ENCODE measurements at regions not wholly inside any gene's neighbourhood (a gene's known extent, or its start where the extent isn't known, plus 50 kb on each side); places are given as distances from the start of the nearest gene placed in this dataset.

DNA sequence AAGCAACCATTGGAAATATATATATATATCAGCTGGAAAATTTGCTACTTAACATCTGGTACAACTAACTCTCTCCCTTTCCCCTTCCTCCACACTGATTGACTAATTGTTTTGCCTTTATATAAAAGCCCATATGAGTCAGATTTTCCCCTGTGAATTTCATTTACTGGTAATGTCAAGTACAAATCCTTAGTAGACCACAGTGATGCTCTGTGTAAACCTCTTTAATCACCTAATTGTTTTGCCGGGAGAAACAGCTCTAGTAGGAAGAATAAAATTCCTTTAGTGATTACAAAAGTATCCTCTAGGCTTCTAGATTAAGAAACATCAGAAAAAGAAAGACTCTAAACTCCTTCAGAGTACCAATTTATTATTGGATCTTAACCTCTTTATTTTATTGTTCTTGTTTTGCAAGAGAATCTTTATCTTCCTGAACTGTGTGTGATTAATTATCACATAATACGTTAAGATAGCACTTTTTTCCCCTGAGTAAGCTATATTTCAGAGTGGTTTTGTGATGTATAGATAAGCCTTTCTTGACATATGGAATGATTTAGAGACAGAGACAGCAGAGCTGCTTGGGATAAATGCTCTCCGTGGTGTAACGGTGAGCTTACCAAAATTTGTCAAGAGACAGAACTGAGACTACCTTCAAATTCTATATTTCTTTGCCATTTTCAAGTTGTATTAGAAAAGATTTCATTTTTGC, 1606.4 kb upstream of the TENM3 start:
- intact Hi-C loops (cut with DNase I): no loop called here
- TF ChIP-seq CTCF (IDR thresholded peaks at IDR 0.05): no peak
- TF ChIP-seq POLR2A (IDR thresholded peaks at IDR 0.05): no peak
- TF ChIP-seq POLR2AphosphoS5 (IDR thresholded peaks at IDR 0.05; ENCODE audit: insufficient read depth in 1 of 2, low read depth in 1 of 2): no peak
- no peaks in the 10 kb centered on the region for H3K4me1 ChIP-seq
- H3K27ac ChIP-seq: no peak overlapping the region
- H3K36me3 ChIP-seq: no peaks in the 10 kb centered on the region
- H3K9me3 ChIP-seq: no peaks in the 10 kb centered on the region
- H3K4me3 ChIP-seq: no peak overlapping the region
- no peak for DNase-seq (ENCODE audit: extremely low spot score in 2 of 2)
- H3K27me3 ChIP-seq: no peaks in the 10 kb centered on the region

- no peaks in the 10 kb centered on the region for H3K4me1 ChIP-seq
- intact Hi-C loops (cut with DNase I): no loop called here
Measured at GRCh38 chr4:180637616-180638015, 1605.6 kb upstream of the TENM3 start.

DNA sequence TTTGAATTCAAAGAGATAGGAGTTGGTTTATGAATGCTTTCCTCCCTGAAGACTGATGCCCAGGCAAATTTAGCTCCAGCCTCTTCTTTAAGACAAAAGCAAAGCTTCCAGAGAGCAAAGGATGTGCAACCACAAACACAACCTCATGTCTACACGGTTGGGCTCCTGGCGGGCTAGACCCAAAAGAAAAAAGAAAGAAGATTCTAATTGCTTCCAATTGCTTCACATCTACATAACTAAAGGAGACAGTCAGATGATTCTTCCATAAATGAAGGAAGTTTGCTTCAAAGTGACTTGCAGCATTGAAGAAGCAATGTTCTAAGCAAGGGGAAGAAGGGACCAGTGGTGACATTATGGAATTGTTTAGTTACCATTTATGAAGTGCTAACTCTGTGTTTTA, 1603.0 kb upstream of the TENM3 start:
- TF ChIP-seq POLR2A (IDR thresholded peaks at IDR 0.05) (no peak), POLR2AphosphoS5 (IDR thresholded peaks at IDR 0.05; ENCODE audit: insufficient read depth in 1 of 2, low read depth in 1 of 2) (no peak), CTCF (IDR thresholded peaks at IDR 0.05) (no peak)
- Histone ChIP-seq H3K36me3 (no peaks in the 10 kb centered on the region), H3K4me1 (no peaks in the 10 kb centered on the region), H3K27ac (no peak overlapping the region), H3K4me3 (no peak overlapping the region), H3K27me3 (no peaks in the 10 kb centered on the region), H3K9me3 (no peaks in the 10 kb centered on the region)
- intact Hi-C loops (cut with DNase I): no loop called here
- DNase-seq (ENCODE audit: extremely low spot score in 2 of 2): no peak

More at GRCh38 chr4:180637616-180638015, 1605.6 kb upstream of the TENM3 start:
- Histone ChIP-seq H3K27me3 (no peaks in the 10 kb centered on the region), H3K9me3 (no peaks in the 10 kb centered on the region), H3K36me3 (no peaks in the 10 kb centered on the region), H3K27ac (no peak overlapping the region), H3K4me3 (no peak overlapping the region)
- TF ChIP-seq POLR2A (IDR thresholded peaks at IDR 0.05) (no peak), CTCF (IDR thresholded peaks at IDR 0.05) (no peak), POLR2AphosphoS5 (IDR thresholded peaks at IDR 0.05; ENCODE audit: insufficient read depth in 1 of 2, low read depth in 1 of 2) (no peak)
- no peak for DNase-seq (ENCODE audit: extremely low spot score in 2 of 2)

- no peak overlapping the region for H3K4me3 ChIP-seq
- no peak overlapping the region for H3K27ac ChIP-seq
- no peaks in the 10 kb centered on the region for H3K36me3 ChIP-seq
- intact Hi-C loops (cut with DNase I): no loop called here
- no peaks in the 10 kb centered on the region for H3K4me1 ChIP-seq
- no peaks in the 10 kb centered on the region for H3K27me3 ChIP-seq
- no peak for TF ChIP-seq CTCF (IDR thresholded peaks at IDR 0.05)
- TF ChIP-seq POLR2A (IDR thresholded peaks at IDR 0.05): no peak
- TF ChIP-seq POLR2AphosphoS5 (IDR thresholded peaks at IDR 0.05; ENCODE audit: insufficient read depth in 1 of 2, low read depth in 1 of 2): no peak
- DNase-seq (ENCODE audit: extremely low spot score in 2 of 2): no peak
- H3K9me3 ChIP-seq: no peaks in the 10 kb centered on the region
Measured at GRCh38 chr4:180641495-180641894, 1601.7 kb upstream of the TENM3 start.

GRCh38 chr4:180642732-180643131, 1600.5 kb upstream of the TENM3 start:
- no peak for TF ChIP-seq CTCF (IDR thresholded peaks at IDR 0.05)
- no peak for TF ChIP-seq POLR2AphosphoS5 (IDR thresholded peaks at IDR 0.05; ENCODE audit: insufficient read depth in 1 of 2, low read depth in 1 of 2)
- TF ChIP-seq POLR2A (IDR thresholded peaks at IDR 0.05): no peak
- H3K4me1 ChIP-seq: no peaks in the 10 kb centered on the region
- no peak overlapping the region for H3K4me3 ChIP-seq
- no peaks in the 10 kb centered on the region for H3K27me3 ChIP-seq
- no peaks in the 10 kb centered on the region for H3K36me3 ChIP-seq
- no peak overlapping the region for H3K27ac ChIP-seq
- no peaks in the 10 kb centered on the region for H3K9me3 ChIP-seq
- no peak for DNase-seq (ENCODE audit: extremely low spot score in 2 of 2)
- intact Hi-C loops (cut with DNase I): no loop called here

Measured in vagina (tissue), 2 donors.